ENCODE measurements at regions not wholly inside any gene's neighbourhood (a gene's known extent, or its start where the extent isn't known, plus 50 kb on each side); places are given as distances from the start of the nearest gene placed in this dataset.

GRCh38 chr4:11312389-11312788 is 116.3 kb downstream of the HS3ST1 start:
- Mint-ChIP-seq H3K4me3 (ENCODE audit: unreplicated experiment) (no peak overlapping the region), H3K36me3 (ENCODE audit: low read depth, unreplicated experiment) (peaks cover 4% of the 10 kb centered on the region), H3K27ac (ENCODE audit: unreplicated experiment) (no peak overlapping the region), H3K4me1 (ENCODE audit: unreplicated experiment) (no peaks in the 10 kb centered on the region), H3K27me3 (ENCODE audit: unreplicated experiment) (no peaks in the 10 kb centered on the region), H3K9me3 (ENCODE audit: unreplicated experiment) (no peaks in the 10 kb centered on the region)
- DNase-seq (ENCODE audit: low spot score), result no peak
- no peak for TF ChIP-seq CTCF (IDR thresholded peaks at IDR 0.05; ENCODE audit: unreplicated experiment)

GRCh38 chr4:11301075-11301660 is 127.5 kb downstream of the HS3ST1 start:
- DNase-seq (ENCODE audit: low spot score), result no peak
- no peaks in the 10 kb centered on the region for H3K9me3 Mint-ChIP-seq (ENCODE audit: unreplicated experiment)
- H3K27ac Mint-ChIP-seq (ENCODE audit: unreplicated experiment), result no peak overlapping the region
- H3K4me3 Mint-ChIP-seq (ENCODE audit: unreplicated experiment), result no peak overlapping the region
- no peaks in the 10 kb centered on the region for H3K27me3 Mint-ChIP-seq (ENCODE audit: unreplicated experiment)
- no peaks in the 10 kb centered on the region for H3K36me3 Mint-ChIP-seq (ENCODE audit: low read depth, unreplicated experiment)
- no peak for TF ChIP-seq CTCF (IDR thresholded peaks at IDR 0.05; ENCODE audit: unreplicated experiment)
- no peaks in the 10 kb centered on the region for H3K4me1 Mint-ChIP-seq (ENCODE audit: unreplicated experiment)

GRCh38 chr4:11299836-11300235 is 128.9 kb downstream of the HS3ST1 start:
- no peak for TF ChIP-seq CTCF (IDR thresholded peaks at IDR 0.05; ENCODE audit: unreplicated experiment)
- Mint-ChIP-seq H3K4me1 (ENCODE audit: unreplicated experiment) (no peaks in the 10 kb centered on the region), H3K4me3 (ENCODE audit: unreplicated experiment) (no peak overlapping the region), H3K9me3 (ENCODE audit: unreplicated experiment) (no peaks in the 10 kb centered on the region), H3K27me3 (ENCODE audit: unreplicated experiment) (no peaks in the 10 kb centered on the region), H3K27ac (ENCODE audit: unreplicated experiment) (no peak overlapping the region), H3K36me3 (ENCODE audit: low read depth, unreplicated experiment) (no peaks in the 10 kb centered on the region)
- no peak for DNase-seq (ENCODE audit: low spot score)

- Mint-ChIP-seq H3K27ac (ENCODE audit: unreplicated experiment) (no peak overlapping the region), H3K27me3 (ENCODE audit: unreplicated experiment) (no peaks in the 10 kb centered on the region), H3K4me3 (ENCODE audit: unreplicated experiment) (no peak overlapping the region), H3K36me3 (ENCODE audit: low read depth, unreplicated experiment) (no peaks in the 10 kb centered on the region), H3K4me1 (ENCODE audit: unreplicated experiment) (no peaks in the 10 kb centered on the region), H3K9me3 (ENCODE audit: unreplicated experiment) (no peaks in the 10 kb centered on the region)
- TF ChIP-seq CTCF (IDR thresholded peaks at IDR 0.05; ENCODE audit: unreplicated experiment), result no peak
- no peak for DNase-seq (ENCODE audit: low spot score)
These were observed 129.7 kb downstream of the HS3ST1 start for GRCh38 chr4:11299016-11299415.

DNA sequence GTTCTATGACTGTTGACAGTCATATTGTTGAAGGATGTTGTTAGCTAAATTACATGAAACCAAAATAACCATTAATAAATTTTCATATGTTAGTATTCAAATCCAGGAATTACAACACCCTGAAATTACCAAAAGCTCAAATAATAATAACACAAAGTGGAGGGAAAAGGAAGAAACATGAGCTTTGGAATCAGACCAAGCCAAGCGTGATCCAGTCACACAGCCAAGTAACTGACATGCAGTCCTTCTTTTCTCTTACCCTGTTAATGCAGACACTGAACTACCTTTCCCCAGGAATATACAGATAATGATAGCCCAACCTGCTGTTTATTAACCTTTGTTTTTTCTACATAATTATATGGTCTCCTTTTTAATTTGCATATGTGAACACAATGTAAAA is 130.2 kb downstream of the HS3ST1 start:
- Mint-ChIP-seq H3K36me3 (ENCODE audit: low read depth, unreplicated experiment) (no peaks in the 10 kb centered on the region), H3K27me3 (ENCODE audit: unreplicated experiment) (no peaks in the 10 kb centered on the region), H3K9me3 (ENCODE audit: unreplicated experiment) (no peaks in the 10 kb centered on the region), H3K4me3 (ENCODE audit: unreplicated experiment) (no peak overlapping the region), H3K4me1 (ENCODE audit: unreplicated experiment) (no peaks in the 10 kb centered on the region), H3K27ac (ENCODE audit: unreplicated experiment) (no peak overlapping the region)
- no peak for DNase-seq (ENCODE audit: low spot score)
- no peak for TF ChIP-seq CTCF (IDR thresholded peaks at IDR 0.05; ENCODE audit: unreplicated experiment)

Measured in endothelial cell (in vitro differentiated cells).